Neural progenitor cell (in vitro differentiated cells): ENCODE measurements at regions not wholly inside any gene's neighbourhood (a gene's known extent, or its start where the extent isn't known, plus 50 kb on each side); places are given as distances from the start of the nearest gene placed in this dataset.

Source experiments
- DNase-seq: peaks from one replicate; pipeline ENCODE4 v3.0.0-alpha.2; 2016; ENCODE audit warnings: low spot score
- H2AFZ ChIP-seq: fragments of 200-600 bp; sonication (generic); replicated peaks from 2 replicates; pipeline ENCODE4 v1.6.1; 2016; ENCODE audit warnings: antibody characterized with exemption
- H3F3A ChIP-seq: fragments of 200-600 bp; sonication (generic); 2 replicates; pipeline ENCODE4 v1.6.1; 2016; ENCODE audit warnings: antibody characterized with exemption, low read depth
- H3K27ac ChIP-seq: fragments of 200-600 bp; sonication (generic); 2 replicates; pipeline ENCODE4 v1.5.1; 2016; ENCODE audit warnings: mild to moderate bottlenecking
- H3K27me3 ChIP-seq: fragments of 200-600 bp; sonication (generic); 2 replicates; pipeline ENCODE4 v1.6.1; 2016; ENCODE audit warnings: mild to moderate bottlenecking, moderate library complexity
- H3K36me3 ChIP-seq: fragments of 200-600 bp; sonication (generic); 2 replicates; pipeline ENCODE4 v1.5.1; 2016
- H3K4me1 ChIP-seq: fragments of 200-600 bp; sonication (generic); 2 replicates; pipeline ENCODE4 v1.6.1; 2016; ENCODE audit warnings: mixed run types
- H3K4me2 ChIP-seq: fragments of 200-600 bp; sonication (generic); 2 replicates; pipeline ENCODE4 v1.6.1; 2016
- H3K4me3 ChIP-seq: fragments of 200-600 bp; sonication (generic); 2 replicates; pipeline ENCODE4 v1.5.1; 2016
- H3K79me2 ChIP-seq: fragments of 200-600 bp; sonication (generic); 2 replicates; pipeline ENCODE4 v1.6.1; 2016; ENCODE audit warnings: low read depth
- H3K9ac ChIP-seq: fragments of 200-600 bp; sonication (generic); 2 replicates; pipeline ENCODE4 v1.6.1; 2016
- H3K9me3 ChIP-seq: fragments of 200-600 bp; sonication (generic); 2 replicates; pipeline ENCODE4 v1.5.1; 2016; ENCODE audit warnings: low read depth
- H4K20me1 ChIP-seq: fragments of 200-600 bp; sonication (generic); 2 replicates; pipeline ENCODE4 v1.6.1; 2016; ENCODE audit warnings: low read depth
- H3K27ac Mint-ChIP-seq: 3 replicates; pipeline ENCODE4 v1.8.0; 2021; ENCODE audit warnings: mixed read lengths
- H3K27me3 Mint-ChIP-seq: 2 replicates; pipeline ENCODE4 v1.8.0; 2022; ENCODE audit warnings: low read depth, mild to moderate bottlenecking, inconsistent platforms, moderate library complexity, mixed read lengths; ENCODE audit not compliant: insufficient read depth
- H3K36me3 Mint-ChIP-seq: 3 replicates; pipeline ENCODE4 v1.8.0; 2021; ENCODE audit warnings: mixed read lengths
- H3K4me1 Mint-ChIP-seq: 3 replicates; pipeline ENCODE4 v1.8.0; 2021; ENCODE audit warnings: mixed read lengths
- H3K4me3 Mint-ChIP-seq: 3 replicates; pipeline ENCODE4 v1.8.0; 2021; ENCODE audit warnings: mild to moderate bottlenecking, moderate library complexity, mixed read lengths
- H3K9me3 Mint-ChIP-seq: 3 replicates; pipeline ENCODE4 v1.8.0; 2020; ENCODE audit warnings: mixed read lengths
- EZH2 ChIP-seq: fragments of 200-600 bp; sonication (generic); IDR thresholded peaks from 2 replicates; pipeline ENCODE4 v1.6.1; 2017; ENCODE audit warnings: antibody characterized with exemption, mild to moderate bottlenecking, moderate library complexity
- EZH2phosphoT487 ChIP-seq: fragments of 200-600 bp; sonication (generic); IDR thresholded peaks from 2 replicates; pipeline ENCODE4 v1.6.1; 2017; ENCODE audit warnings: antibody characterized with exemption
- TF ChIP-seq, protein P1 (sequence below): fragments of 200-600 bp; sonication (generic); IDR thresholded peaks from 2 replicates; pipeline ENCODE4 v1.5.1; 2017; ENCODE audit warnings: antibody characterized with exemption, mild to moderate bottlenecking

DNA sequence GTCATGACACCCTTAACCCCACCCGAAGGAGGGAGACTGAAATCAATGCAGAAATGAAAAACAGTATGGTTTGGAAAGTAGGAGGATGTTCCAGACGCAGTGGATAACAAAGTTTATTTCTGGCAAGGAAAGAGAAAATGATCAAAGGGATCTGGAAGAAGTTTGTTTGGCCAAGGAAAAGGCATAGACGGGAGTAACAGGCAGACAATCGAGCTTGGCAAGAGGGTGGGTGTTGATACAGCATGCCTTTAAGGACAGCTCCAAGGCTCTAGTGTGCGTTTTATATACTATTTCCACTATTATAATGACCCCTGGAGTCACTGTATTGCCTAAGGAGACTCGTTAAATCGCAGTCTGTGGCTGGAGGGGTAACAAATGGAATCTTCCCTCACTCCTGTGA is 303.7 kb upstream of the RUNX1 start:
- Mint-ChIP-seq H3K4me1 (peaks cover 8% of the 10 kb centered on the region), H3K27me3 (no peaks in the 10 kb centered on the region), H3K9me3 (no peaks in the 10 kb centered on the region), H3K36me3 (no peaks in the 10 kb centered on the region), H3K27ac (no peak overlapping the region), H3K4me3 (no peak overlapping the region)
- no peak for DNase-seq
- Histone ChIP-seq H3K4me3 (no peak overlapping the region), H3K4me2 (no peak overlapping the region), H2AFZ (no peak overlapping the region), H3K79me2 (no peaks in the 10 kb centered on the region), H3K9ac (no peak overlapping the region), H3K27me3 (no peaks in the 10 kb centered on the region), H3K9me3 (no peaks in the 10 kb centered on the region), H3K36me3 (no peaks in the 10 kb centered on the region), H4K20me1 (no peaks in the 10 kb centered on the region), H3K4me1 (no peaks in the 10 kb centered on the region), H3K27ac (no peak overlapping the region), H3F3A (no peaks in the 10 kb centered on the region)
- TF ChIP-seq EZH2, result no peak

DNA sequence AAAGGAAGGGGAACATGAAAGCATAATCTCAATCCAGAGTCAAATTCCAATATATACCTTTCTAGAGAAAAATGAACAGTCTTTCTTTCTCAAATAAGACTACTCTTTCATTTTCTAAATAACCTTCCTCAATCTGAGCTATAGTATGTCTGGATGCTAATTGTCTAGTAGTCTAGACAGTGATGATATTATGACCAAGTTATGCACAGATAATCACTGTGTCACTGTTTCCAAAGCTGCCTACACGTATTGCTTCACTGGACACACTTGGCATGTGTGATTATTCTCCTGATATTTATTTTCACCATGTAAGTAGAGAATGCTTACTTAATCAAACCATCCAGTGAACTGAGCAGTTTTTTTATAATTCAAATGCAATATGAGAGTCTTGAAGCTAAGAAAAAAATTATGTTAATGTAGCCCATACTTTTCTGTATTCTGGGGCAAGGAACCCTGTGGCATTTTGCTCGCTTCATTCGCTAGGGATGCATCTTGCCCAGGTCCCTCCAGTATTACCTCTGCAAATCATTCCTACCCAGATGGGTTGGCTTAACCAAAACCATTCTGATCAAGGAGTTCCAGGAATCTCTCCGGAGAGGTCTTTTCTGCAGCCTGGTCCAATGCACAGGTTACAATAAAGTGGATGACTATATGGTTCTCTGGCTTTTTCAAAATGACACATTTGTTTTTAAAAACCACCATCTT is 303.1 kb upstream of the RUNX1 start:
- H3K4me2 ChIP-seq, result no peak overlapping the region
- DNase-seq, result no peak
- Mint-ChIP-seq H3K4me3 (no peak overlapping the region), H3K9me3 (no peaks in the 10 kb centered on the region), H3K27me3 (peaks cover 4% of the 10 kb centered on the region), H3K4me1 (peaks cover 8% of the 10 kb centered on the region), H3K27ac (no peak overlapping the region), H3K36me3 (no peaks in the 10 kb centered on the region)
- H3K79me2 ChIP-seq, result no peaks in the 10 kb centered on the region
- no peaks in the 10 kb centered on the region for H4K20me1 ChIP-seq
- no peaks in the 10 kb centered on the region for H3K27me3 ChIP-seq
- TF ChIP-seq, protein P1, sequence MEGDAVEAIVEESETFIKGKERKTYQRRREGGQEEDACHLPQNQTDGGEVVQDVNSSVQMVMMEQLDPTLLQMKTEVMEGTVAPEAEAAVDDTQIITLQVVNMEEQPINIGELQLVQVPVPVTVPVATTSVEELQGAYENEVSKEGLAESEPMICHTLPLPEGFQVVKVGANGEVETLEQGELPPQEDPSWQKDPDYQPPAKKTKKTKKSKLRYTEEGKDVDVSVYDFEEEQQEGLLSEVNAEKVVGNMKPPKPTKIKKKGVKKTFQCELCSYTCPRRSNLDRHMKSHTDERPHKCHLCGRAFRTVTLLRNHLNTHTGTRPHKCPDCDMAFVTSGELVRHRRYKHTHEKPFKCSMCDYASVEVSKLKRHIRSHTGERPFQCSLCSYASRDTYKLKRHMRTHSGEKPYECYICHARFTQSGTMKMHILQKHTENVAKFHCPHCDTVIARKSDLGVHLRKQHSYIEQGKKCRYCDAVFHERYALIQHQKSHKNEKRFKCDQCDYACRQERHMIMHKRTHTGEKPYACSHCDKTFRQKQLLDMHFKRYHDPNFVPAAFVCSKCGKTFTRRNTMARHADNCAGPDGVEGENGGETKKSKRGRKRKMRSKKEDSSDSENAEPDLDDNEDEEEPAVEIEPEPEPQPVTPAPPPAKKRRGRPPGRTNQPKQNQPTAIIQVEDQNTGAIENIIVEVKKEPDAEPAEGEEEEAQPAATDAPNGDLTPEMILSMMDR, result no peak
- TF ChIP-seq EZH2phosphoT487, result no peak
- no peak for TF ChIP-seq EZH2
- H3F3A ChIP-seq, result no peaks in the 10 kb centered on the region
- H3K9ac ChIP-seq, result no peak overlapping the region
- H3K4me3 ChIP-seq, result no peak overlapping the region
- no peak overlapping the region for H3K27ac ChIP-seq
- no peaks in the 10 kb centered on the region for H3K4me1 ChIP-seq
- no peak overlapping the region for H2AFZ ChIP-seq
- no peaks in the 10 kb centered on the region for H3K9me3 ChIP-seq
- no peaks in the 10 kb centered on the region for H3K36me3 ChIP-seq

DNA sequence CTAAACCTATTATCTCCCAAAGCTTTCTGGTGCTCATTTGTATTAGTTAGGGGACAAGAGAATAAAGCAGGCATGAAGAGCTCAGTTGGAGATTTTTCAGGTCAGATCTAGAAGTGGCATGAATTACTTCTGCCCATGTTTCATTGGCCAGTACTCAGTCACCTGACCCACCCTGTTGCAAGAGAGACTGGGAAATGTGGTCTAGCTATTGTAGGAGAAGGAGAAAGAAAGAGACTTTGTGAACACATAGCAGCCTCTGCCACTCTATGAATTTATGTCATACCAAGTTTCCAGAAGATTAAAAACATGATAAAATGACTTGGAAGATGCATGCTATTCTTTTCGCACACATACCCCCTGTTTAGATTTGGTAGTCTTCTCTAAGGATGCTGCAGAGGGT is 302.3 kb upstream of the RUNX1 start:
- Mint-ChIP-seq H3K27me3 (peaks cover 4% of the 10 kb centered on the region), H3K9me3 (no peaks in the 10 kb centered on the region)

DNA sequence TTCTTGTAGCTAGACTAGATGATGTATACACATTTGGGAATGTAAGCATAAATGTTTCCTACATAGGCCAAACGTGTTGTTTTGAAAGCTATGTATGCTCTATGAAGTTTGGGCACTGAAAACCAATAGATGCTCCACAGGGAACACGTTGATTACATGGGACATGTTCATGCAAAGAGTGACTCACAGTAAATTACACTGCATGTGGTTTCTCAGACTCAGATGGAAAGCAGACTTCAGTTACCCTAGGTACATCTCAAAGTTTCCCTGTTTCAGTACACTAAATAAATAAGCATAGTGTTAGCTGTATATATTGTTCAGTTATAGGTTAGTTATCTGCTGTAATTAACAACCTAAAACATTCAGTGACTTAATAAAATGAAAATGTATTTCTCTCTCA is 301.9 kb upstream of the RUNX1 start:
- no peak for TF ChIP-seq EZH2phosphoT487
- Histone ChIP-seq H3F3A (no peaks in the 10 kb centered on the region), H3K4me3 (no peak overlapping the region), H3K4me1 (no peaks in the 10 kb centered on the region), H2AFZ (no peak overlapping the region), H4K20me1 (no peaks in the 10 kb centered on the region), H3K27ac (no peak overlapping the region), H3K27me3 (no peaks in the 10 kb centered on the region), H3K4me2 (no peak overlapping the region), H3K36me3 (no peaks in the 10 kb centered on the region), H3K9me3 (no peaks in the 10 kb centered on the region), H3K9ac (no peak overlapping the region), H3K79me2 (no peaks in the 10 kb centered on the region)
- Mint-ChIP-seq H3K27me3 (peaks cover 4% of the 10 kb centered on the region), H3K36me3 (no peaks in the 10 kb centered on the region), H3K4me3 (no peak overlapping the region), H3K9me3 (no peaks in the 10 kb centered on the region), H3K4me1 (peaks cover 8% of the 10 kb centered on the region), H3K27ac (no peak overlapping the region)
- DNase-seq, result no peak

More for the DNA sequence above, 302.3 kb upstream of the RUNX1 start:
- Histone ChIP-seq H3K36me3 (no peaks in the 10 kb centered on the region), H3K27ac (no peak overlapping the region), H3K9me3 (no peaks in the 10 kb centered on the region), H3K27me3 (no peaks in the 10 kb centered on the region), H3K4me3 (no peak overlapping the region), H3F3A (no peaks in the 10 kb centered on the region), H4K20me1 (no peaks in the 10 kb centered on the region), H3K4me2 (no peak overlapping the region), H3K9ac (no peak overlapping the region), H3K4me1 (no peaks in the 10 kb centered on the region), H3K79me2 (no peaks in the 10 kb centered on the region), H2AFZ (peak overlapping the region; percentile 55)
- Mint-ChIP-seq H3K36me3 (no peaks in the 10 kb centered on the region), H3K4me3 (no peak overlapping the region), H3K4me1 (peaks cover 8% of the 10 kb centered on the region), H3K27ac (no peak overlapping the region)
- no peak for TF ChIP-seq EZH2phosphoT487
- TF ChIP-seq, protein P1, result no peak
- DNase-seq, result peak; percentile 8
